Common myeloid progenitor, CD34-positive (primary cell): ENCODE measurements at regions not wholly inside any gene's neighbourhood (a gene's known extent, or its start where the extent isn't known, plus 50 kb on each side); places are given as distances from the start of the nearest gene placed in this dataset.
"Not testable (repeated sequence)": the region's sequence is repeated elsewhere in the genome, so short reads cannot be mapped to it uniquely, and the experiment has no call there.

ENCODE experiments used
- CTCF ChIA-PET: fragments of 350-600 bp; sonication (Branson Sonifier 250); formaldehyde crosslinking; loops from one replicate; lab custom pipeline; 2021; ENCODE audit warnings: antibody characterized with exemption; lab: Charles Lee
- POLR2A ChIA-PET: fragments of 350-600 bp; sonication (Branson Sonifier 250); formaldehyde crosslinking; loops from one replicate; lab custom pipeline; 2021; ENCODE audit warnings: antibody characterized with exemption; lab: Charles Lee
- DNase-seq, 3 donors: peaks; one replicate each; pipeline versions ENCODE4 v3.0.0 to v3.0.0-alpha.2; 2013
- H3K27ac ChIP-seq, 2 experiments: 1 replicate in 1 of 2; 2 replicates in 1 of 2; pipeline ENCODE4 v1.7.0; 2013; ENCODE audit warnings: inconsistent platforms in 2 of 2, low read length in 2 of 2, mild to moderate bottlenecking in 2 of 2, low read depth in 1 of 2, moderate library complexity in 1 of 2; ENCODE audit not compliant: severe bottlenecking in 2 of 2, insufficient read depth in 1 of 2, poor library complexity in 1 of 2
- H3K27me3 ChIP-seq, 5 experiments: replicated peaks in 2 of 5; 1 replicate in 3 of 5; 2 replicates in 2 of 5; pipeline versions ENCODE4 v1.6.1 to v1.7.0; 2013; ENCODE audit warnings: low read length in 4 of 5, mild to moderate bottlenecking in 2 of 5, moderate library complexity in 2 of 5, inconsistent platforms in 1 of 5; ENCODE audit not compliant: insufficient read depth in 5 of 5, control insufficient read depth in 4 of 5
- H3K36me3 ChIP-seq, 4 experiments: 1 replicate in 2 of 4; 2 replicates in 2 of 4; pipeline versions ENCODE4 v1.6.1 to v1.7.0; 2013; ENCODE audit warnings: low read length in 3 of 4, control low read depth in 1 of 4, mild to moderate bottlenecking in 1 of 4; ENCODE audit not compliant: control insufficient read depth in 4 of 4, insufficient read depth in 4 of 4
- H3K4me1 ChIP-seq, 4 experiments: 1 replicate in 3 of 4; 2 replicates in 1 of 4; pipeline versions ENCODE4 v1.6.1 to v1.7.1; 2013; ENCODE audit warnings: low read length in 3 of 4, mild to moderate bottlenecking in 3 of 4, control low read depth in 1 of 4, inconsistent platforms in 1 of 4, moderate library complexity in 1 of 4; ENCODE audit not compliant: control insufficient read depth in 4 of 4, insufficient read depth in 4 of 4; ENCODE audit errors: control extremely low read depth in 1 of 4
- H3K4me3 ChIP-seq, 7 experiments: 1 replicate in 4 of 7; 2 replicates in 3 of 7; pipeline versions ENCODE4 v1.5.1 to v1.7.0; 2013; ENCODE audit warnings: mild to moderate bottlenecking in 7 of 7, low read length in 6 of 7, moderate library complexity in 6 of 7, inconsistent platforms in 2 of 7, low read depth in 2 of 7, control low read depth in 1 of 7; ENCODE audit not compliant: insufficient read depth in 4 of 7, control insufficient read depth in 1 of 7; ENCODE audit errors: extremely low read depth in 1 of 7
- H3K9me3 ChIP-seq, 5 experiments: 1 replicate in 4 of 5; 2 replicates in 1 of 5; pipeline versions ENCODE4 v1.6.1 to v1.7.1; 2013; ENCODE audit warnings: low read length in 4 of 5, mild to moderate bottlenecking in 2 of 5, inconsistent platforms in 1 of 5, low read depth in 1 of 5, moderate library complexity in 1 of 5; ENCODE audit not compliant: control insufficient read depth in 4 of 5, insufficient read depth in 2 of 5; ENCODE audit errors: control extremely low read depth in 1 of 5
- WGBS: methylation state at CpG from one replicate; pipeline ENCODE4 v1.1.5; 2013; ENCODE audit not compliant: insufficient coverage; 5-methylcytosine and 5-hydroxymethylcytosine counted together

- ChIA-PET CTCF (no interaction called here), POLR2A (interaction anchor here (0.6 kb wide), 1 partner anchor 12 kb away, joined by 3 read pairs; no protein-coding TSS in a partner anchor)
- H3K4me3 ChIP-seq, result no peak overlapping the region
- peaks cover 0 to 15% (median 0%) of the 10 kb centered on the region in 5 experiments for H3K27me3 ChIP-seq
- WGBS, result no CpG with 5 or more reads among the region's 3 CpGs
- no peaks in the 10 kb centered on the region for H3K36me3 ChIP-seq
- H3K9me3 ChIP-seq, result no peaks in the 10 kb centered on the region
- H3K27ac ChIP-seq, result no peak overlapping the region
- H3K4me1 ChIP-seq, result no peaks in the 10 kb centered on the region
- DNase-seq, result no peak
Observed at GRCh38 chr1:220454155-220454777, 73.7 kb upstream of the MARK1 start.

GRCh38 chr1:220453371-220453770 is 74.6 kb upstream of the MARK1 start:
- Histone ChIP-seq H3K9me3 (no peaks in the 10 kb centered on the region), H3K27me3 (peaks cover 0 to 15% (median 0%) of the 10 kb centered on the region in 5 experiments), H3K27ac (no peak overlapping the region), H3K36me3 (no peaks in the 10 kb centered on the region), H3K4me1 (no peaks in the 10 kb centered on the region), H3K4me3 (no peak overlapping the region)
- ChIA-PET CTCF (no interaction called here), POLR2A (no interaction called here)
- no peak for DNase-seq
- no CpG with 5 or more reads among the region's 2 CpGs for WGBS

- Histone ChIP-seq H3K4me3 (no peak overlapping the region), H3K27me3 (peaks cover 0 to 15% (median 0%) of the 10 kb centered on the region in 5 experiments), H3K9me3 (no peaks in the 10 kb centered on the region), H3K27ac (no peak overlapping the region), H3K4me1 (no peaks in the 10 kb centered on the region), H3K36me3 (no peaks in the 10 kb centered on the region)
- CTCF ChIA-PET, result no interaction called here
- 72% methylated on average over 2 of the region's 4 CpGs for WGBS
- POLR2A ChIA-PET, result no interaction called here
- no peak for DNase-seq
Observed at GRCh38 chr1:220451532-220451931, 76.4 kb upstream of the MARK1 start.

- Histone ChIP-seq H3K27ac (no peak overlapping the region), H3K9me3 (no peaks in the 10 kb centered on the region), H3K4me1 (no peaks in the 10 kb centered on the region), H3K4me3 (no peak overlapping the region), H3K36me3 (no peaks in the 10 kb centered on the region), H3K27me3 (peaks cover 0 to 15% (median 0%) of the 10 kb centered on the region in 5 experiments)
- POLR2A ChIA-PET, result no interaction called here
- 78% methylated on average over 1 of the region's 2 CpGs for WGBS
- DNase-seq, result no peak
- CTCF ChIA-PET, result no interaction called here
Observed at GRCh38 chr1:220450927-220451326, 77.0 kb upstream of the MARK1 start.

- whole genome bisulfite sequencing, result 93% methylated on average over 4 of the region's 4 CpGs
- Histone ChIP-seq H3K36me3 (no peaks in the 10 kb centered on the region), H3K4me3 (no peak overlapping the region), H3K9me3 (peaks cover 0 to 3% (median 0%) of the 10 kb centered on the region in 5 experiments), H3K27me3 (peaks cover 0 to 15% (median 0%) of the 10 kb centered on the region in 5 experiments), H3K4me1 (no peaks in the 10 kb centered on the region), H3K27ac (no peak overlapping the region)
- POLR2A ChIA-PET, result interaction anchor here (0.7 kb wide), 1 partner anchor 161 kb away, joined by 3 read pairs; no protein-coding TSS in a partner anchor
- DNase-seq, result no peak
- CTCF ChIA-PET, result no interaction called here
Observed at GRCh38 chr1:220448217-220448616, 79.7 kb upstream of the MARK1 start.

- H3K4me3 ChIP-seq, H3K36me3 ChIP-seq, POLR2A ChIA-PET, CTCF ChIA-PET, H3K9me3 ChIP-seq, H3K27ac ChIP-seq, DNase-seq, H3K4me1 ChIP-seq, H3K27me3 ChIP-seq: not testable (repeated sequence)
- WGBS, result 60% methylated on average over 3 of the region's 3 CpGs
Observed at GRCh38 chr1:220444586-220444985, 83.3 kb upstream of the MARK1 start.

GRCh38 chr1:220441211-220441610 is 86.7 kb upstream of the MARK1 start:
- Histone ChIP-seq H3K27ac (no peak overlapping the region), H3K4me1 (no peaks in the 10 kb centered on the region), H3K4me3 (no peak overlapping the region), H3K27me3 (peaks cover 0 to 4% (median 0%) of the 10 kb centered on the region in 5 experiments), H3K9me3 (peaks cover 0 to 3% (median 0%) of the 10 kb centered on the region in 5 experiments), H3K36me3 (no peaks in the 10 kb centered on the region)
- ChIA-PET CTCF (interaction anchor here (1.0 kb wide), 1 partner anchor 77 kb away, joined by 3 read pairs; no protein-coding TSS in a partner anchor), POLR2A (no interaction called here)
- DNase-seq, result no peak
- 86% methylated on average over 1 of the region's 3 CpGs for WGBS
